ENCODE measurements at regions not wholly inside any gene's neighbourhood (a gene's known extent, or its start where the extent isn't known, plus 50 kb on each side); places are given as distances from the start of the nearest gene placed in this dataset.

DNA sequence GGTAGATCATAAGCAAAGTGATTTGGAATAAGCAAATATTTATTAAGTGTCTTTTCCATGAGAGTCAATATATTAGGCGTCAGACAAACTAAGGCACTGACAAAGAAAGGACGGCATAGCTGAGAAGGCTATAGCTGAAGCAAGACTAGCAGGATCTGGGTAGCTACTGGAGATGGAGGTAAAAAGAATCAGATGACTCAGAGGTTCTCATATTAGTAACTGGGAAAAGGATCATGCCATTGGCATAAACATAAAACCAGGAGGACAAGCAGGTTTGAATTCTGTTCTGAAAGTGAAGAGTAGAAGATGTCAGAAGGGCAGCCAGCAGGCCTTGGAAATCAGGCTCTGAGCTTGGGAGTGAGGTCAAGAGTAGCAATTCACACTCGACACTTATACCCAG, 531.9 kb downstream of the PTPRC start:
- no peak for DNase-seq (ENCODE audit: low spot score)
- Mint-ChIP-seq H3K4me1 (no peaks in the 10 kb centered on the region), H3K27ac (no peak overlapping the region), H3K9me3 (no peaks in the 10 kb centered on the region), H3K36me3 (no peaks in the 10 kb centered on the region), H3K4me3 (no peak overlapping the region), H3K27me3 (ENCODE audit: insufficient read depth, low read depth) (no peaks in the 10 kb centered on the region)
- Histone ChIP-seq H3K27me3 (no peaks in the 10 kb centered on the region), H3F3A (ENCODE audit: low read depth) (no peaks in the 10 kb centered on the region), H3K9me3 (ENCODE audit: low read depth) (no peaks in the 10 kb centered on the region), H3K4me1 (no peaks in the 10 kb centered on the region), H3K9ac (no peak overlapping the region), H4K20me1 (ENCODE audit: low read depth) (no peaks in the 10 kb centered on the region), H3K4me3 (no peak overlapping the region), H2AFZ (replicated peaks) (no peak overlapping the region), H3K79me2 (ENCODE audit: low read depth) (no peaks in the 10 kb centered on the region), H3K4me2 (no peak overlapping the region), H3K36me3 (no peaks in the 10 kb centered on the region), H3K27ac (no peak overlapping the region)
- no peak for TF ChIP-seq EZH2 (IDR thresholded peaks at IDR 0.05)
- TF ChIP-seq, protein P1, sequence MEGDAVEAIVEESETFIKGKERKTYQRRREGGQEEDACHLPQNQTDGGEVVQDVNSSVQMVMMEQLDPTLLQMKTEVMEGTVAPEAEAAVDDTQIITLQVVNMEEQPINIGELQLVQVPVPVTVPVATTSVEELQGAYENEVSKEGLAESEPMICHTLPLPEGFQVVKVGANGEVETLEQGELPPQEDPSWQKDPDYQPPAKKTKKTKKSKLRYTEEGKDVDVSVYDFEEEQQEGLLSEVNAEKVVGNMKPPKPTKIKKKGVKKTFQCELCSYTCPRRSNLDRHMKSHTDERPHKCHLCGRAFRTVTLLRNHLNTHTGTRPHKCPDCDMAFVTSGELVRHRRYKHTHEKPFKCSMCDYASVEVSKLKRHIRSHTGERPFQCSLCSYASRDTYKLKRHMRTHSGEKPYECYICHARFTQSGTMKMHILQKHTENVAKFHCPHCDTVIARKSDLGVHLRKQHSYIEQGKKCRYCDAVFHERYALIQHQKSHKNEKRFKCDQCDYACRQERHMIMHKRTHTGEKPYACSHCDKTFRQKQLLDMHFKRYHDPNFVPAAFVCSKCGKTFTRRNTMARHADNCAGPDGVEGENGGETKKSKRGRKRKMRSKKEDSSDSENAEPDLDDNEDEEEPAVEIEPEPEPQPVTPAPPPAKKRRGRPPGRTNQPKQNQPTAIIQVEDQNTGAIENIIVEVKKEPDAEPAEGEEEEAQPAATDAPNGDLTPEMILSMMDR (IDR thresholded peaks at IDR 0.05) = no peak
- no peak for TF ChIP-seq EZH2phosphoT487 (IDR thresholded peaks at IDR 0.05)

- Histone ChIP-seq H4K20me1 (ENCODE audit: low read depth) (no peaks in the 10 kb centered on the region), H3K27ac (no peak overlapping the region), H3K4me1 (peaks cover 3% of the 10 kb centered on the region), H3K36me3 (no peaks in the 10 kb centered on the region), H3K9ac (no peak overlapping the region), H3F3A (ENCODE audit: low read depth) (no peaks in the 10 kb centered on the region), H3K79me2 (ENCODE audit: low read depth) (no peaks in the 10 kb centered on the region), H3K4me2 (no peak overlapping the region), H3K27me3 (no peaks in the 10 kb centered on the region), H3K4me3 (no peak overlapping the region), H2AFZ (replicated peaks) (no peak overlapping the region), H3K9me3 (ENCODE audit: low read depth) (no peaks in the 10 kb centered on the region)
- H3K36me3 Mint-ChIP-seq = no peaks in the 10 kb centered on the region
- H3K4me3 Mint-ChIP-seq = no peak overlapping the region
- no peak for DNase-seq (ENCODE audit: low spot score)
- no peaks in the 10 kb centered on the region for H3K9me3 Mint-ChIP-seq
- H3K27ac Mint-ChIP-seq = no peak overlapping the region
- H3K27me3 Mint-ChIP-seq (ENCODE audit: insufficient read depth, low read depth) = no peaks in the 10 kb centered on the region
- H3K4me1 Mint-ChIP-seq = no peaks in the 10 kb centered on the region
- TF ChIP-seq EZH2 (IDR thresholded peaks at IDR 0.05) = no peak
- no peak for TF ChIP-seq EZH2phosphoT487 (IDR thresholded peaks at IDR 0.05)
- TF ChIP-seq, protein P1 (IDR thresholded peaks at IDR 0.05) = no peak
These were observed 533.6 kb downstream of the PTPRC start for GRCh38 chr1:199172171-199173124.

DNA sequence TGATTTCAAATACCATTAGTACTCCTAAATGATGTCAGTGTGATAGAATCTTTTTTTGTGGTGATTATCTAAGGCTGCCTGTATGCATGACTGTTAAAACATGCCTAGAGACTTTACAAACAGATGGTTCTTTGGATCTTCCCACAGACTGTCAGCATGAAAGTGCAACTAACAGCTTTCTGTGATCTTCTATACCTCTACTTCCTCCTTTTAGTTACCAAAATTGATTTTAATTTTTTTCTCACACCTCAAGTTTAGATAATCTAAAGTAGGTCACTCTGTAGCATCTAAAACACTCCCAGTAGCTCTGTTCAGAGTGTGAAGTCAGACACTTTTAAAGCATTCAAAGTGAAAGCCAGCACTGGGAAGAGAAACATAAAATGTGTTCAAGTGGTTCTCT, 534.5 kb downstream of the PTPRC start:
- no peak overlapping the region for H3K4me3 Mint-ChIP-seq
- no peaks in the 10 kb centered on the region for H3K36me3 Mint-ChIP-seq
- DNase-seq (ENCODE audit: low spot score) = no peak
- no peak overlapping the region for H2AFZ ChIP-seq (replicated peaks)
- H3K9me3 ChIP-seq (ENCODE audit: low read depth) = no peaks in the 10 kb centered on the region
- no peaks in the 10 kb centered on the region for H3K79me2 ChIP-seq (ENCODE audit: low read depth)
- TF ChIP-seq EZH2 (IDR thresholded peaks at IDR 0.05) (no peak), EZH2phosphoT487 (IDR thresholded peaks at IDR 0.05) (no peak)
- TF ChIP-seq, protein P1 (IDR thresholded peaks at IDR 0.05) = no peak
- no peak overlapping the region for H3K9ac ChIP-seq
- H3K36me3 ChIP-seq = no peaks in the 10 kb centered on the region
- H3K27me3 ChIP-seq = no peaks in the 10 kb centered on the region
- no peaks in the 10 kb centered on the region for H3F3A ChIP-seq (ENCODE audit: low read depth)
- no peak overlapping the region for H3K4me3 ChIP-seq
- no peaks in the 10 kb centered on the region for H3K4me1 Mint-ChIP-seq
- no peaks in the 10 kb centered on the region for H3K27me3 Mint-ChIP-seq (ENCODE audit: insufficient read depth, low read depth)
- no peaks in the 10 kb centered on the region for H3K9me3 Mint-ChIP-seq
- no peaks in the 10 kb centered on the region for H4K20me1 ChIP-seq (ENCODE audit: low read depth)
- H3K27ac Mint-ChIP-seq = no peak overlapping the region
- no peak overlapping the region for H3K27ac ChIP-seq
- H3K4me2 ChIP-seq = no peak overlapping the region
- H3K4me1 ChIP-seq = peaks cover 3% of the 10 kb centered on the region

Measured in neural progenitor cell (in vitro differentiated cells).